Fibroblast of lung (primary cell): ENCODE measurements at regions not wholly inside any gene's neighbourhood (a gene's known extent, or its start where the extent isn't known, plus 50 kb on each side); places are given as distances from the start of the nearest gene placed in this dataset.

Experiments used
- EZH2 ChIP-seq: IDR thresholded peaks from 2 replicates; pipeline ENCODE4 v1.5.1; 2012; ENCODE audit warnings: low read length, control low read depth, mild to moderate bottlenecking; ENCODE audit errors: missing control alignments
- TF ChIP-seq, protein P1 (sequence below), 2 donors: IDR thresholded peaks in 1 of 2; conservative IDR thresholded peaks in 1 of 2; 1 replicate in 1 of 2; 2 replicates in 1 of 2; pipeline ENCODE4 v1.5.1; 2011 to 2012; ENCODE audit warnings: low read length in 2 of 2, control low read depth in 1 of 2, inconsistent platforms in 1 of 2, low read depth in 1 of 2, mild to moderate bottlenecking in 1 of 2

DNA sequence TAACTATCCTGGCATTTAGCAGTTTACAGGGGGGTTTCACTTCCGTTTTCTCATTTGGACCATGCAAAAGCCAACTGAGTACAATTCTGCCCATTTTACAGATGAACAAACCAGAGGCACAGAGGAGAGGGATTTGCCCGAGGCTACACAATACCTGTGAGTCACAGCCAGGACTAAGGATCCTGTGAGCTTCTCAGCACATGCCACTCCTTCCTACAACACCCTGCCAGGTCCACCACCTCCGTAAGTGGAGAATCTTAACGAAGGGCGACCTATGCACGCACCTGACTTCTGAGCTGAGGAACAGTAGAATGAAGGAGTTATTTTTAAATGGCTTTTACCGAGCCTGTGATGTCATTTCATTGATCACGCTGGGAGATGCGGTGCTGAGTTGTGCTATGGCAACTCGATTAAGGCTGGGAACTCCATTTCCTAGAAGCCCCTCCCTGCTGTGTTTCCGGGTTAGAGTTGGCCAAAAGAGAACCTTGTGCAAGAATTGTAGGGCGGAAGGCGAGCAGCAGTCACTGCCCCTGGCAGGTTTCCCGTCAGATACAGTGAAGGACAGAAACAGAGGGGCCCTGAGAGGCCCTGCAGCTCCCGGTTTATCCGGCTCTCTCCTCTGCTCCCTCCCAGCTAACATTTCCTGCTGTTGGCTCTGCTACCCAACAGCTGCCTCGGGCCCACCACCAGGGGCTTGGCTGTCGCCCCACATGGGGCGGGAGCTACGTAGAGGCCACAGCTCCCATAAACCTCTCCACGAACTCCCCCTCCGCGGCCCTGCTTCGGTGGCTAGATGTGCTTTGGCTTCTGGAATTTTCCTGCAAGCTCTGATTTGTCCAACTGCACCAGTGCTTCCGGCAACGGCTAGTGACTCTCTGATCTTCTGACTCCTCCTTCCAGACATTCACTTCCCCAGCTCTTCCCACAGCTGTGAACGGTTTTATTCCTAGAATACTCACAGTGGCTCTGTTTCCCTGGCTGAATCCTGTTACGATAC lies 75.1 kb upstream of the USP9X start:
- TF ChIP-seq, protein P1, sequence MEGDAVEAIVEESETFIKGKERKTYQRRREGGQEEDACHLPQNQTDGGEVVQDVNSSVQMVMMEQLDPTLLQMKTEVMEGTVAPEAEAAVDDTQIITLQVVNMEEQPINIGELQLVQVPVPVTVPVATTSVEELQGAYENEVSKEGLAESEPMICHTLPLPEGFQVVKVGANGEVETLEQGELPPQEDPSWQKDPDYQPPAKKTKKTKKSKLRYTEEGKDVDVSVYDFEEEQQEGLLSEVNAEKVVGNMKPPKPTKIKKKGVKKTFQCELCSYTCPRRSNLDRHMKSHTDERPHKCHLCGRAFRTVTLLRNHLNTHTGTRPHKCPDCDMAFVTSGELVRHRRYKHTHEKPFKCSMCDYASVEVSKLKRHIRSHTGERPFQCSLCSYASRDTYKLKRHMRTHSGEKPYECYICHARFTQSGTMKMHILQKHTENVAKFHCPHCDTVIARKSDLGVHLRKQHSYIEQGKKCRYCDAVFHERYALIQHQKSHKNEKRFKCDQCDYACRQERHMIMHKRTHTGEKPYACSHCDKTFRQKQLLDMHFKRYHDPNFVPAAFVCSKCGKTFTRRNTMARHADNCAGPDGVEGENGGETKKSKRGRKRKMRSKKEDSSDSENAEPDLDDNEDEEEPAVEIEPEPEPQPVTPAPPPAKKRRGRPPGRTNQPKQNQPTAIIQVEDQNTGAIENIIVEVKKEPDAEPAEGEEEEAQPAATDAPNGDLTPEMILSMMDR (conservative IDR thresholded peaks at IDR 0.05 in 1 of 2, IDR thresholded peaks at IDR 0.05 in 1 of 2; ENCODE audit: low read depth in 1 of 2, low read length in 2 of 2) = peak; percentile 15 to 19
- TF ChIP-seq EZH2 = no peak
